ENCODE measurements at regions not wholly inside any gene's neighbourhood (a gene's known extent, or its start where the extent isn't known, plus 50 kb on each side); places are given as distances from the start of the nearest gene placed in this dataset.
"Not testable (repeated sequence)": the region's sequence is repeated elsewhere in the genome, so short reads cannot be mapped to it uniquely, and the experiment has no call there.

GRCh38 chrX:109886122-109886761 is 116.7 kb upstream of the TMEM164 start:
- no peak overlapping the region for H3K4me3 Mint-ChIP-seq
- no peaks in the 10 kb centered on the region for H3K36me3 Mint-ChIP-seq (ENCODE audit: low read depth)
- H3K27me3 Mint-ChIP-seq, result no peaks in the 10 kb centered on the region
- H3K4me1 Mint-ChIP-seq (ENCODE audit: low read depth), result no peaks in the 10 kb centered on the region
- no peak overlapping the region for H3K27ac Mint-ChIP-seq
- H3K9me3 Mint-ChIP-seq, result no peaks in the 10 kb centered on the region

- H3K9me3 Mint-ChIP-seq, result no peaks in the 10 kb centered on the region
- no peak overlapping the region for H3K4me3 Mint-ChIP-seq
- H3K27ac Mint-ChIP-seq, result no peak overlapping the region
- H3K36me3 Mint-ChIP-seq (ENCODE audit: low read depth), result no peaks in the 10 kb centered on the region
- no peaks in the 10 kb centered on the region for H3K27me3 Mint-ChIP-seq
- no peaks in the 10 kb centered on the region for H3K4me1 Mint-ChIP-seq (ENCODE audit: low read depth)
Measured at GRCh38 chrX:109889289-109890006, 113.5 kb upstream of the TMEM164 start.

GRCh38 chrX:109890300-109890699 is 112.6 kb upstream of the TMEM164 start:
- no peak overlapping the region for H3K4me3 Mint-ChIP-seq
- H3K4me1 Mint-ChIP-seq (ENCODE audit: low read depth), result no peaks in the 10 kb centered on the region
- no peaks in the 10 kb centered on the region for H3K9me3 Mint-ChIP-seq
- no peak overlapping the region for H3K27ac Mint-ChIP-seq
- H3K27me3 Mint-ChIP-seq, result no peaks in the 10 kb centered on the region
- H3K36me3 Mint-ChIP-seq (ENCODE audit: low read depth), result no peaks in the 10 kb centered on the region

GRCh38 chrX:109890910-109891502 is 111.9 kb upstream of the TMEM164 start:
- Mint-ChIP-seq H3K36me3 (ENCODE audit: low read depth) (no peaks in the 10 kb centered on the region), H3K4me3 (no peak overlapping the region), H3K27ac (no peak overlapping the region), H3K9me3 (no peaks in the 10 kb centered on the region), H3K27me3 (no peaks in the 10 kb centered on the region), H3K4me1 (ENCODE audit: low read depth) (no peaks in the 10 kb centered on the region)

- H3K4me1 Mint-ChIP-seq (ENCODE audit: low read depth); H3K9me3 Mint-ChIP-seq; H3K36me3 Mint-ChIP-seq (ENCODE audit: low read depth); H3K4me3 Mint-ChIP-seq; H3K27ac Mint-ChIP-seq; H3K27me3 Mint-ChIP-seq: not testable (repeated sequence)
Measured at GRCh38 chrX:109896024-109896423, 106.9 kb upstream of the TMEM164 start.

GRCh38 chrX:109902665-109903064 is 100.2 kb upstream of the TMEM164 start:
- no peak overlapping the region for H3K27ac Mint-ChIP-seq
- H3K27me3 Mint-ChIP-seq, result peaks cover 6% of the 10 kb centered on the region
- H3K4me1 Mint-ChIP-seq (ENCODE audit: low read depth), result no peaks in the 10 kb centered on the region
- H3K4me3 Mint-ChIP-seq, result no peak overlapping the region
- no peaks in the 10 kb centered on the region for H3K36me3 Mint-ChIP-seq (ENCODE audit: low read depth)
- H3K9me3 Mint-ChIP-seq, result no peaks in the 10 kb centered on the region

GRCh38 chrX:109911046-109911445 is 91.9 kb upstream of the TMEM164 start:
- Mint-ChIP-seq H3K27me3 (peaks cover 3% of the 10 kb centered on the region), H3K4me1 (ENCODE audit: low read depth) (no peaks in the 10 kb centered on the region), H3K9me3 (no peaks in the 10 kb centered on the region), H3K4me3 (no peak overlapping the region), H3K27ac (no peak overlapping the region), H3K36me3 (ENCODE audit: low read depth) (no peaks in the 10 kb centered on the region)

- H3K27me3 Mint-ChIP-seq; H3K4me1 Mint-ChIP-seq (ENCODE audit: low read depth); H3K36me3 Mint-ChIP-seq (ENCODE audit: low read depth); H3K27ac Mint-ChIP-seq; H3K9me3 Mint-ChIP-seq; H3K4me3 Mint-ChIP-seq: not testable (repeated sequence)
Measured at GRCh38 chrX:109912993-109913392, 89.9 kb upstream of the TMEM164 start.

- no peaks in the 10 kb centered on the region for H3K9me3 Mint-ChIP-seq
- H3K27ac Mint-ChIP-seq, result no peak overlapping the region
- H3K36me3 Mint-ChIP-seq (ENCODE audit: low read depth), result no peaks in the 10 kb centered on the region
- no peak overlapping the region for H3K4me3 Mint-ChIP-seq
- H3K27me3 Mint-ChIP-seq, result no peaks in the 10 kb centered on the region
- no peaks in the 10 kb centered on the region for H3K4me1 Mint-ChIP-seq (ENCODE audit: low read depth)
Measured at GRCh38 chrX:109914114-109914849, 88.6 kb upstream of the TMEM164 start.

- Mint-ChIP-seq H3K9me3 (no peaks in the 10 kb centered on the region), H3K27ac (no peak overlapping the region), H3K4me3 (no peak overlapping the region), H3K4me1 (ENCODE audit: low read depth) (no peaks in the 10 kb centered on the region), H3K36me3 (ENCODE audit: low read depth) (no peaks in the 10 kb centered on the region), H3K27me3 (no peaks in the 10 kb centered on the region)
Measured at GRCh38 chrX:109918753-109919152, 84.2 kb upstream of the TMEM164 start.

GRCh38 chrX:109920325-109920724 is 82.6 kb upstream of the TMEM164 start:
- H3K4me1 Mint-ChIP-seq (ENCODE audit: low read depth), result no peaks in the 10 kb centered on the region
- no peaks in the 10 kb centered on the region for H3K27me3 Mint-ChIP-seq

GRCh38 chrX:109920868-109921267 is 82.0 kb upstream of the TMEM164 start:
- no peaks in the 10 kb centered on the region for H3K9me3 Mint-ChIP-seq
- H3K4me3 Mint-ChIP-seq, result no peak overlapping the region
- H3K4me1 Mint-ChIP-seq (ENCODE audit: low read depth), result no peaks in the 10 kb centered on the region
- no peaks in the 10 kb centered on the region for H3K27me3 Mint-ChIP-seq
- no peak overlapping the region for H3K27ac Mint-ChIP-seq
- no peaks in the 10 kb centered on the region for H3K36me3 Mint-ChIP-seq (ENCODE audit: low read depth)

More at GRCh38 chrX:109920325-109920724, 82.6 kb upstream of the TMEM164 start:
- Mint-ChIP-seq H3K36me3 (ENCODE audit: low read depth) (no peaks in the 10 kb centered on the region), H3K9me3 (no peaks in the 10 kb centered on the region), H3K4me3 (no peak overlapping the region), H3K27ac (no peak overlapping the region)

GRCh38 chrX:109922190-109922589 is 80.7 kb upstream of the TMEM164 start:
- Mint-ChIP-seq H3K36me3 (ENCODE audit: low read depth) (no peaks in the 10 kb centered on the region), H3K4me1 (ENCODE audit: low read depth) (no peaks in the 10 kb centered on the region), H3K27ac (no peak overlapping the region), H3K4me3 (no peak overlapping the region), H3K27me3 (no peaks in the 10 kb centered on the region), H3K9me3 (no peaks in the 10 kb centered on the region)

- not testable (repeated sequence) for H3K27me3 Mint-ChIP-seq; H3K27ac Mint-ChIP-seq; H3K4me3 Mint-ChIP-seq; H3K9me3 Mint-ChIP-seq; H3K4me1 Mint-ChIP-seq (ENCODE audit: low read depth); H3K36me3 Mint-ChIP-seq (ENCODE audit: low read depth)
Measured at GRCh38 chrX:109925003-109925402, 77.9 kb upstream of the TMEM164 start.

- Mint-ChIP-seq H3K9me3 (no peaks in the 10 kb centered on the region), H3K36me3 (ENCODE audit: low read depth) (no peaks in the 10 kb centered on the region), H3K4me3 (no peak overlapping the region), H3K27ac (no peak overlapping the region), H3K4me1 (ENCODE audit: low read depth) (no peaks in the 10 kb centered on the region), H3K27me3 (no peaks in the 10 kb centered on the region)
Measured at GRCh38 chrX:109925656-109926055, 77.3 kb upstream of the TMEM164 start.
